Activated T-cell treated with anti-CD3 and anti-CD28 coated beads for 4 hours (primary cell): ENCODE measurements at regions not wholly inside any gene's neighbourhood (a gene's known extent, or its start where the extent isn't known, plus 50 kb on each side); places are given as distances from the start of the nearest gene placed in this dataset.

Experiments
- DNase-seq: peaks from one replicate; pipeline ENCODE4 v3.0.0-alpha.2; 2020

GRCh38 chr17:51572115-51572514 is 311.8 kb downstream of the UTP18 start:
- DNase-seq, result no peak
